ENCODE measurements at regions not wholly inside any gene's neighbourhood (a gene's known extent, or its start where the extent isn't known, plus 50 kb on each side); places are given as distances from the start of the nearest gene placed in this dataset.

- no peak for ATAC-seq
These were observed 73.1 kb upstream of the PELI1 start for GRCh38 chr2:64217198-64217869.

GRCh38 chr2:64218137-64218802, 74.0 kb upstream of the PELI1 start:
- TF ChIP-seq ZFP30 (CRISPR knock-in tag; IDR thresholded peaks at IDR 0.05) (no peak), CSRNP3 (CRISPR knock-in tag; IDR thresholded peaks at IDR 0.05) (no peak), CREB5 (CRISPR knock-in tag; IDR thresholded peaks at IDR 0.05; ENCODE audit: low read depth) (no peak), RARB (CRISPR knock-in tag; IDR thresholded peaks at IDR 0.05) (no peak), POU6F1 (CRISPR knock-in tag; IDR thresholded peaks at IDR 0.05; ENCODE audit: borderline replicate concordance, low read depth) (no peak), BACH2 (CRISPR knock-in tag; IDR thresholded peaks at IDR 0.05; ENCODE audit: borderline replicate concordance) (no peak), OSR1 (CRISPR knock-in tag; IDR thresholded peaks at IDR 0.05) (no peak), ZNF8 (CRISPR knock-in tag; IDR thresholded peaks at IDR 0.05) (no peak), SNAI2 (CRISPR knock-in tag; IDR thresholded peaks at IDR 0.05) (no peak), TSHZ2 (CRISPR knock-in tag; IDR thresholded peaks at IDR 0.05) (no peak), ZFP3 (CRISPR knock-in tag; IDR thresholded peaks at IDR 0.05) (no peak), PATZ1 (CRISPR knock-in tag; IDR thresholded peaks at IDR 0.05; ENCODE audit: borderline replicate concordance) (no peak), TCF4 (CRISPR knock-in tag; IDR thresholded peaks at IDR 0.05; ENCODE audit: borderline replicate concordance) (no peak), ARNTL (CRISPR knock-in tag; IDR thresholded peaks at IDR 0.05; ENCODE audit: borderline replicate concordance, low read depth) (no peak), ZNF70 (CRISPR knock-in tag; IDR thresholded peaks at IDR 0.05) (no peak)

More at GRCh38 chr2:64217198-64217869, 73.1 kb upstream of the PELI1 start:
- TF ChIP-seq ISL1 (CRISPR knock-in tag; IDR thresholded peaks at IDR 0.05) (no peak), ZC3H10 (CRISPR knock-in tag; IDR thresholded peaks at IDR 0.05) (no peak), GLIS3 (CRISPR knock-in tag; IDR thresholded peaks at IDR 0.05) (no peak), ZNF70 (CRISPR knock-in tag; IDR thresholded peaks at IDR 0.05) (no peak), ZNF565 (CRISPR knock-in tag; conservative IDR thresholded peaks at IDR 0.05; ENCODE audit: low read depth) (no peak), PATZ1 (CRISPR knock-in tag; IDR thresholded peaks at IDR 0.05; ENCODE audit: borderline replicate concordance) (no peak)

More at GRCh38 chr2:64218137-64218802, 74.0 kb upstream of the PELI1 start:
- ATAC-seq = no peak

Measured in SK-N-SH treated with all-trans-retinoic acid at 6 μM for 48 hours (cell line).